Epithelial cell of proximal tubule (primary cell): ENCODE measurements at regions not wholly inside any gene's neighbourhood (a gene's known extent, or its start where the extent isn't known, plus 50 kb on each side); places are given as distances from the start of the nearest gene placed in this dataset.

Experiments
- DNase-seq: peaks from one replicate; pipeline ENCODE4 v3.0.0-alpha.2; 2011; ENCODE audit warnings: low read depth
- H3K4me3 ChIP-seq: 2 replicates; pipeline ENCODE4 v1.5.1; 2011; ENCODE audit warnings: low read depth, mild to moderate bottlenecking, low read length
- TF ChIP-seq, protein P1 (sequence below): conservative IDR thresholded peaks from 2 replicates; pipeline ENCODE4 v1.5.1; 2012; ENCODE audit warnings: low read depth, mild to moderate bottlenecking, low read length

DNA sequence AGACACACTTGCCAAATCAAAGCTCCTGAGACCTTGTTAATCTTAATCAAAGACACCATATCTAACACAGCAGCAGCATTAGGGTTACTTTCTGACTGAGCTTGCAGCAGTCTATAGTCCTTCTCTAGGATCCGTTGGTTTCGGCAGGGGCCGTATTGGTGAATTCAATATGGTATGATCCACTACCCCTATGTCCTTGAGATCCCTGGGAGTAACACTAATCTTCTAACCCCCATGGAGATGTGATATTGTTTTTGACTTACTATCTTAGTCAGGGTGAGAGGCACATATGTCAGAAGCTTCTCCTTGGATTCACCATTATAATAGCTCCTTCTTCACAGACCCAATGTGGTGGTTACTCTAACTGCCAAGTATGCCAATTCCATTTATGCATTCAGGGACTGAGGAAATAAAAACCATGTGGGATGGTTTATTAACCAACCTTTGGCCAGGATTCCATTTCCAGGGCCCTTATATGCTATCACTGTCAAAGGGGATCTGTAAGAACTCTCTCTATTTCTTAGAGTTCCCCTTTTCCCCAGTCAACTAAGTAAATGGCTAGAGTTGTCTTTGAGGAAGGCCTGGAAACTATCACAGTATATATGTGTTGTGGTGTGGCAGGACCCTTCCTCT is 673.6 kb upstream of the USP24 start:
- TF ChIP-seq, protein P1, sequence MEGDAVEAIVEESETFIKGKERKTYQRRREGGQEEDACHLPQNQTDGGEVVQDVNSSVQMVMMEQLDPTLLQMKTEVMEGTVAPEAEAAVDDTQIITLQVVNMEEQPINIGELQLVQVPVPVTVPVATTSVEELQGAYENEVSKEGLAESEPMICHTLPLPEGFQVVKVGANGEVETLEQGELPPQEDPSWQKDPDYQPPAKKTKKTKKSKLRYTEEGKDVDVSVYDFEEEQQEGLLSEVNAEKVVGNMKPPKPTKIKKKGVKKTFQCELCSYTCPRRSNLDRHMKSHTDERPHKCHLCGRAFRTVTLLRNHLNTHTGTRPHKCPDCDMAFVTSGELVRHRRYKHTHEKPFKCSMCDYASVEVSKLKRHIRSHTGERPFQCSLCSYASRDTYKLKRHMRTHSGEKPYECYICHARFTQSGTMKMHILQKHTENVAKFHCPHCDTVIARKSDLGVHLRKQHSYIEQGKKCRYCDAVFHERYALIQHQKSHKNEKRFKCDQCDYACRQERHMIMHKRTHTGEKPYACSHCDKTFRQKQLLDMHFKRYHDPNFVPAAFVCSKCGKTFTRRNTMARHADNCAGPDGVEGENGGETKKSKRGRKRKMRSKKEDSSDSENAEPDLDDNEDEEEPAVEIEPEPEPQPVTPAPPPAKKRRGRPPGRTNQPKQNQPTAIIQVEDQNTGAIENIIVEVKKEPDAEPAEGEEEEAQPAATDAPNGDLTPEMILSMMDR, result no peak
- no peak for DNase-seq
- no peak overlapping the region for H3K4me3 ChIP-seq

DNA sequence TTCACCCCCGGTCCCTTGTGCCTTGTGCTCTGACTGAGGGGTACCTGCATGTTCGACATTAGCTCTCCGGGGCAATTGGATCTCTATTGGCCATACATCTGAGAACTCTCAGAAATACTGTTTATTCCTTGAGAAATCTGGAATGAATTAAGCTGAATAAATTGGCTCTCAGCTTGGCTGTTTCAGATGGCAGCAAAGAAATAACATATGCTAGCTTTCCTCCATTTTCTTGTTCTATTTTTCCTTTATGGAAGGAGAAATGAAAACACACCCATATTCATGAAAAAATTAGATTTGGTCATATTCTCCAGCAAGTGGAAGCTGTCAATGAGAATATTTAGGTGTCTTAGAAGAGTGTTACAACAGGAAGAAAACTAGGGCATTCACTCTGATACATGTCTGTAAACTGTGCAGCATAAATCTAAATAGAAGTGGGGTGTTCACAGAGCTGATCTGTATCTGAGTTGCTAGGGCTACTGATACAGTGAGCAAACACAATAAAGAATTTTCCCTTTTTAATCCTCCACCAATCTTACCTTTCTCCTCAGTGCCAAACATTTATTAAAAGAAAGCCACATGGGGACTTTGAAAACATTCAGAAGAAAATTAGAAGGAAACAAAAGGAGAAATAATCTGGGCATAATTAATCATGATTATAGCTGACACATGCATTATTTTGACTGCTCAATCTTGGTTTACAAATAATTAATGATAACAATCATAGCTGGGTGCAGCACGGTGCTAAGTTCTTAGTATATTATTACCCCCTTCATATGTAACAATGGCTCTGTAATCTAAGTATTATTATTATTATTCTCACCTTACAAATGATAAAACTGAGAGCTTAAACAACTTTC is 671.9 kb upstream of the USP24 start:
- no peak overlapping the region for H3K4me3 ChIP-seq
- no peak for DNase-seq
- TF ChIP-seq, protein P1, result no peak

DNA sequence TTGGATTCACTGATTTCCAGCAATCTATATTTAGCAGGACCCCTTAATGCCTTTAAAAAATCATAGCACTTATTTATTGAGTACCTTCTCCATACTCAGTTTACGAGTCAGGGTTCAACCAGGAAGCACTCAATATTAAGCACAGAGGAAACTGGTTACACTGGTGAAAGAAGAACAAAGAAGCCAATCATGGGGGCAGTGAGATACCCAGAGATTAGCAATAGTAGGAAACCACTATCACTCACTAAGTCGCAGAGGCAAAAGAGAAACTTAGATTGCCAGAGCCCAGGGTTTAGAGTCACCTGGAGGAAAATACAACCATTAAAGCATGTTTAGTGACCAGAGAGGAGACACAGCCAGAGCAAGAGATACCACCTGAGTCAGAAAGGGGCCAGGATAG is 670.5 kb upstream of the USP24 start:
- DNase-seq, result no peak
- H3K4me3 ChIP-seq, result no peak overlapping the region
- TF ChIP-seq, protein P1, result no peak

DNA sequence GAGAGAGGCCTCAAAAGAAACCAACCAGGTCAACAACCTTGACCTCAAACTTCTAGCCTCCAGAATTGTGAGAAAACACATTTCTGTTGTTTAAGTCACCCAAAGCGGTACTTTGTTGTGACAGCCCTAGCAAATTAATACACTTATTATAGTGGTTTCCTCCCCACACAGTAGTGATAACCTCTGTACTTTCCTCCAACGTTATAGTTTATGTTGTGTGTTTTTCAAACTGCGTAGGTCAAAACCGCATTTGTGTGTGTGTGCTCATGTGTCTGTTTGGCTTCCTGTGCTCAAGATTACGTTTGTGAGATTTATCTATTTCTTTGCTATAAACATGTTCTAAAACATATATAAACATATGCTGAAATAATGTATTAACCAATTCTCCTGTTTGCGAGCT is 667.8 kb upstream of the USP24 start:
- no peak overlapping the region for H3K4me3 ChIP-seq
- DNase-seq, result no peak
- TF ChIP-seq, protein P1, result no peak

DNA sequence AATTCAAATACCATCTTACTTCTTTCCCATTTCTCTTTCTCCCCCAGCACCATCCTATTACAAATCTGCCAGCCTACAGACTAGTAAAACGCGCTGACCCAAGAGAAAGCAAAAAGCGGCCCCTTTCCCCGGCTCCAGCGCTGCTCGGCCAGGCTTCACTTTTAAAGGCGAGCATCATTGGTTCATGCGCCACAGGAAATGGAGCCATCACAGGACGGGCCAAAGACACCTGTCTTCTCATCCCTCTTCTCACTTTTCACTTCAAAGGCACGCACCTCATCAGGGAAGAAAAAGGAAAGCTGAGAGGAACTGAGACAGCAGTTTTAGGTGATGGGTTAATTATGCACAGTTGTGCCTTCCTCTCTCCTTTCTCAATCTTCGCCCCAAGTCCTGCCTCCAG is 664.2 kb upstream of the USP24 start:
- no peak for DNase-seq
- TF ChIP-seq, protein P1, result no peak
- H3K4me3 ChIP-seq, result no peak overlapping the region

DNA sequence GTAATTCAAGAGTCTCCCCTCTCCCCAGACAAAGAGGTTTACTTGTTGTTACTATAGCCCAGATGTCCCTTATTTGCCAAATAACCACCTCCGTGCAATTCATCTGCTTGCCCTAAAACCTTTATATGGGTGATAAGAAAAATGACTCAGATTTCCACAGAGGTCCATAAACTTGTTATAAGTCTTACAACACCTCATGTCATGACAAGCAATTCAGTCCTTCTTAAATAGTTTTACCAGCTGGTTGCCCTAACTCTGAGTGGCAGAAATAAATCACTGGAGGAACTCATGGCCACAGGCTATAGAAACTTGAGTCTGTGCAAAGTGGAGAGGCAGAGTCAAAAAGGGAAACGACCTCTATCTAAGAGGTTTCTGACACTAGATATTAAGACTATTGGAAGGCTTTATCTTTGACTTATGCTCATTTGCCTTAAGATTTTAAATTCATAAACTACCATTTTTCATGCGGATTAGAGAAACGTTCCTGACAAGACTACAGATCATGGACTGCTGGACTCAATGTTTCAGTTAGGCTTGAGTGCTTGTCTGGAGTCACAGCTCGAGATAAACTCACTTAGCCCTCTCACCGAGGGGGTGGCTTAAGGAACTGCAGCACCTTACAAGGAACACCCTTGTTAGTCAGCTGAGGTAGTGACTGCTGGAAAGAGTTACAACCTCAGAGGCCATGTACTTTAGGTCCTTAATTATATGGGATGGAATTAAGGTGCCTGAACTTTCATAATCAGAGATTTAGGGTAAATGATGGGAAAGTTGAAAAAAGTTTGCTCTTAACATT is 662.5 kb upstream of the USP24 start:
- DNase-seq, result no peak
- H3K4me3 ChIP-seq, result no peak overlapping the region
- TF ChIP-seq, protein P1, result no peak
